ENCODE measurements at regions not wholly inside any gene's neighbourhood (a gene's known extent, or its start where the extent isn't known, plus 50 kb on each side); places are given as distances from the start of the nearest gene placed in this dataset.

DNA sequence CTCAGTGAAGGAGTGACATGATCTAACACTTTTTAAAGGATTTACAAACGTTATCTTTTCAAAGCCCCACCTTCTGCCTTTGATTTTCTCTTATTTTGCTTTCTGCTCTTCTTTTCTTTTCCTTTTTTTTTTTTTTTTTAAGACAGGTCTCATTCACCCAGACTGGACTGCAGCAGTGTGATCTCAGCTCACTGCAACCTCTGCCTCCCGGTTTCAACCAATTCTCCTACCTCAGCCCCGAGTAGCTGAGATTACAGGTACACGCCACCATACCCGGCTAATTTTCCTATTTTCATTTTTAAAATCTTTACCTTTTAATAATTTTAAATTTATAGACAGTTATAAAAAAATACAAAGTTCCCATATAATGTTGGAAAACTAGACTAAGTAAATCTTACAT, 63.7 kb upstream of the RPS13 start:
- no peaks in the 10 kb centered on the region for H3K4me1 ChIP-seq (ENCODE audit: control insufficient read depth in 1 of 2, insufficient read depth in 2 of 2, low read length in 2 of 2)
- no peaks in the 10 kb centered on the region for H3K27me3 ChIP-seq (ENCODE audit: control insufficient read depth in 1 of 2, insufficient read depth in 2 of 2, low read length in 1 of 2)
- intact Hi-C loops (cut with DNase I): no loop called here
- DNase-seq (no peak), ATAC-seq (ENCODE audit: low FRiP score) (no peak)
- no peak overlapping the region for H3K27ac ChIP-seq (ENCODE audit: low read depth in 1 of 2, low read length in 2 of 2)
- H3K4me3 ChIP-seq (ENCODE audit: low read length in 2 of 2): no peak overlapping the region
- WGBS, 2 donors: 90 to 92% methylated on average over 5 of the region's 5 CpGs
- peaks cover 0 to 8% of the 10 kb centered on the region in 2 donors for H3K36me3 ChIP-seq (ENCODE audit: control insufficient read depth in 1 of 2, insufficient read depth in 2 of 2, low read length in 1 of 2)
- H3K9me3 ChIP-seq (ENCODE audit: control insufficient read depth, low read length): no peaks in the 10 kb centered on the region

- no peak overlapping the region for H3K27ac ChIP-seq (ENCODE audit: low read depth in 1 of 2, low read length in 2 of 2)
- ATAC-seq (ENCODE audit: low FRiP score) (no peak), DNase-seq (no peak)
- H3K4me3 ChIP-seq (ENCODE audit: low read length in 2 of 2): no peak overlapping the region
- WGBS, 2 donors: 88 to 89% methylated on average over 4 of the region's 4 CpGs
- no peaks in the 10 kb centered on the region for H3K9me3 ChIP-seq (ENCODE audit: control insufficient read depth, low read length)
- H3K36me3 ChIP-seq (ENCODE audit: control insufficient read depth in 1 of 2, insufficient read depth in 2 of 2, low read length in 1 of 2): peaks cover 0 to 4% of the 10 kb centered on the region in 2 donors
- intact Hi-C loops (cut with DNase I): no loop called here
- no peaks in the 10 kb centered on the region for H3K4me1 ChIP-seq (ENCODE audit: control insufficient read depth in 1 of 2, insufficient read depth in 2 of 2, low read length in 2 of 2)
- H3K27me3 ChIP-seq (ENCODE audit: control insufficient read depth in 1 of 2, insufficient read depth in 2 of 2, low read length in 1 of 2): no peaks in the 10 kb centered on the region
Observed at GRCh38 chr11:17138562-17138961, 61.1 kb upstream of the RPS13 start.

GRCh38 chr11:17135916-17136683, 58.6 kb upstream of the RPS13 start:
- Histone ChIP-seq H3K27me3 (ENCODE audit: control insufficient read depth in 1 of 2, insufficient read depth in 2 of 2, low read length in 1 of 2) (no peaks in the 10 kb centered on the region), H3K9me3 (ENCODE audit: control insufficient read depth, low read length) (no peaks in the 10 kb centered on the region), H3K27ac (ENCODE audit: low read depth in 1 of 2, low read length in 2 of 2) (no peak overlapping the region), H3K4me1 (ENCODE audit: control insufficient read depth in 1 of 2, insufficient read depth in 2 of 2, low read length in 2 of 2) (no peaks in the 10 kb centered on the region), H3K36me3 (ENCODE audit: control insufficient read depth in 1 of 2, insufficient read depth in 2 of 2, low read length in 1 of 2) (no peaks in the 10 kb centered on the region), H3K4me3 (ENCODE audit: low read length in 2 of 2) (no peak overlapping the region)
- DNase-seq: no peak
- ATAC-seq (ENCODE audit: low FRiP score): no peak
- intact Hi-C loops (cut with DNase I): no loop called here
- WGBS, 2 donors: 90 to 92% methylated on average over 3 of the region's 3 CpGs

- no peaks in the 10 kb centered on the region for H3K36me3 ChIP-seq (ENCODE audit: control insufficient read depth in 1 of 2, insufficient read depth in 2 of 2, low read length in 1 of 2)
- DNase-seq (no peak), ATAC-seq (ENCODE audit: low FRiP score) (no peak)
- intact Hi-C loops (cut with DNase I): no loop called here
- no peak overlapping the region for H3K4me3 ChIP-seq (ENCODE audit: low read length in 2 of 2)
- H3K27ac ChIP-seq (ENCODE audit: low read depth in 1 of 2, low read length in 2 of 2): no peak overlapping the region
- no peaks in the 10 kb centered on the region for H3K27me3 ChIP-seq (ENCODE audit: control insufficient read depth in 1 of 2, insufficient read depth in 2 of 2, low read length in 1 of 2)
- H3K4me1 ChIP-seq (ENCODE audit: control insufficient read depth in 1 of 2, insufficient read depth in 2 of 2, low read length in 2 of 2): no peaks in the 10 kb centered on the region
- H3K9me3 ChIP-seq (ENCODE audit: control insufficient read depth, low read length): no peaks in the 10 kb centered on the region
Observed at GRCh38 chr11:17132654-17133053, 55.2 kb upstream of the RPS13 start.

- 81 to 82% methylated on average over 3 of the region's 3 CpGs for WGBS, 2 donors
- H3K27ac ChIP-seq (ENCODE audit: low read depth in 1 of 2, low read length in 2 of 2): no peak overlapping the region
- intact Hi-C loops (cut with DNase I): no loop called here
- no peak for DNase-seq
- no peak overlapping the region for H3K4me3 ChIP-seq (ENCODE audit: low read length in 2 of 2)
- H3K4me1 ChIP-seq (ENCODE audit: control insufficient read depth in 1 of 2, insufficient read depth in 2 of 2, low read length in 2 of 2): no peaks in the 10 kb centered on the region
- no peaks in the 10 kb centered on the region for H3K9me3 ChIP-seq (ENCODE audit: control insufficient read depth, low read length)
- H3K27me3 ChIP-seq (ENCODE audit: control insufficient read depth in 1 of 2, insufficient read depth in 2 of 2, low read length in 1 of 2): no peaks in the 10 kb centered on the region
- H3K36me3 ChIP-seq (ENCODE audit: control insufficient read depth in 1 of 2, insufficient read depth in 2 of 2, low read length in 1 of 2): no peaks in the 10 kb centered on the region
- no peak for ATAC-seq (ENCODE audit: low FRiP score)
Observed at GRCh38 chr11:17129003-17129402, 51.5 kb upstream of the RPS13 start.
